ENCODE measurements at regions not wholly inside any gene's neighbourhood (a gene's known extent, or its start where the extent isn't known, plus 50 kb on each side); places are given as distances from the start of the nearest gene placed in this dataset.

- TF ChIP-seq CTCF (conservative IDR thresholded peaks at IDR 0.05 in 1 of 2, IDR thresholded peaks at IDR 0.05 in 1 of 2; ENCODE audit: extremely low read depth in 1 of 2, insufficient read depth in 1 of 2, low read depth in 1 of 2, low read length in 2 of 2) (no peak), EZH2 (IDR thresholded peaks at IDR 0.05; ENCODE audit: borderline replicate concordance, low read length) (no peak)
Measured at GRCh38 chr6:137272403-137272802, 53.2 kb upstream of the IFNGR1 start.
